ENCODE measurements at regions not wholly inside any gene's neighbourhood (a gene's known extent, or its start where the extent isn't known, plus 50 kb on each side); places are given as distances from the start of the nearest gene placed in this dataset.

DNA sequence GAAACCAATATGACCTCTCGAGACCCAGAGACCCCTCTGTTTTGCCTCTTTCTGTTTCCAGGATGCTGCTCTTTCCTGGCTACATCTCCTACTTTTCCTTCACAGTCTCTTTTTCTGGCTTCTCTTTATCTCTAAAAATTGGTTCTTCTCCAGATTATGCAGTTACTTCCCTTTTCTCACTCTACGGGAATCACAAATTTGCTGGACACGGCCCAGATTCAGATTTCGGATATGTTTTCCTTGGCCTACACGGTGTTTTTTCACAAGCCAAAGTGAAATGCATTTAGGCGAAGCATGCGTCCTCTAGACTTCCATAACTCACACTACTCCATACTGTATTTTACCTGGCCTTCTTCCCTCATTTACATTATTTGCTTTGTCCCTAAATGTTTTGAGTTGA, 214.7 kb upstream of the MIR17HG start:
- CTCF ChIA-PET: no interaction called here
- Mint-ChIP-seq H3K4me1 (no peaks in the 10 kb centered on the region), H3K4me3 (no peak overlapping the region), H3K27me3 (peaks cover 12% of the 10 kb centered on the region), H3K36me3 (no peaks in the 10 kb centered on the region), H3K27ac (no peak overlapping the region), H3K9me3 (ENCODE audit: low read depth) (no peaks in the 10 kb centered on the region)
- ATAC-seq: no peak
- DNase-seq: no peak

DNA sequence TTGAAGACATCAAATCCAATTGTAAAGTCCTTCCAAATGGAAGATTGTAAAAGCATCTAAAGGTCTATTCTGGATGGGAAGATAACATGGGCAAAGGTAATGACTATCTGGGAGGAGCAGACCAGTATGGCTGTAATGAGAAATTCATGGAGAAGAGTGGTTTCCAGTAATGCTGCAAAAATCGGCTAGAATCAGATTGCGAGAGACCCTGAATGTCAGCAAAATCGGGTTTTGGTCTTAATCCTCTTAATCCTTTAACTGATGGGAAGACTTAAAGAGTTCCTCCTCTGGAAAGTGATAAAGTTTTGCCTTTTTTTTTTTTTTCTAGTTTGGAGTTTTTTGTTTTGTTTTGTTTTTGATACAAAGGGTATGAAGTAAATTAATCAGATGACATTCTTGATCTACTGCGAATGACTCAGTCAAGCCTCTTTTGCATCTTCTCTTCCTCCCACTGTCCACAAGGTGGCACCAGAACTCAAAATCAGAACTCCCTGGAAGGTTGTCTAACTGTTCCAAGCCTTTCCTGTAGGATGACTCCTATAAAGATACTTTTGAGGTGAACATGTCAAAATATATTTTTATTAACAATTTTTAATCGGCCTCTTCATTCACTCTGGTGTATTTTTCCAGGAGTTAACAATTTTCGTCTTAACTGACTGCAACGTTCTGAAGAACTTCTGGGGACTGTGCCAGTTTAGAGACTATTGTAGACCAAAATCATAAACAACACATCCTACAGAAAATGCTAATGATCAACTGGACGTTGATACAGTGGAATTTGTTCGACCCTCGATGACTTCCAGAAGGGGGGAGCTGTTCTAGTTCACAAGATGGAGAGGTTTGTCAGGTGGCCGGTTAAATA, 213.3 kb upstream of the MIR17HG start:
- Mint-ChIP-seq H3K27me3 (no peaks in the 10 kb centered on the region), H3K4me3 (no peak overlapping the region), H3K9me3 (ENCODE audit: low read depth) (no peaks in the 10 kb centered on the region), H3K4me1 (no peaks in the 10 kb centered on the region), H3K36me3 (no peaks in the 10 kb centered on the region), H3K27ac (no peak overlapping the region)
- CTCF ChIA-PET: interaction anchor here (0.6 to 0.8 kb wide), 3 partner anchors 47 to 196 kb away, joined by 3 to 4 read pairs (median 3); no protein-coding TSS in a partner anchor
- DNase-seq (no peak), ATAC-seq (no peak)

DNA sequence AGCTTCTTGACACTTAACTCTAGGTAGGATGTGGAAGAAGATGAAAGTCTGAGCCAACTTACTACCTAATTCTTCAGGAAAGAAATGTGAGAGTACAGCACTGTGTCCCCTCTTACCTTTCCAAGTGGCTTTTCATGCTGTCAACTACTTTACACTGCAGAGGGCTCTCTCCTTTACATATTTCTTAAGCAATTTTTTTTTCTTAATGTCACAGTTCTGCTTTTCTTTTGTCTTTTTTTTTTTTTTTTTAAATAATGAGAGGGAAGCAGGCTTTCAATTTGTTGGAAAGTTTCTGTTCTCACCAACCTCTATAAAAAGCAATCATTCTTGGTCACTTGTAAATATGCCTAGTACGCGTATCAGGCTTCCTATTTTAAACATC, 212.7 kb upstream of the MIR17HG start:
- ATAC-seq (no peak), DNase-seq (no peak)
- Mint-ChIP-seq H3K9me3 (ENCODE audit: low read depth) (no peaks in the 10 kb centered on the region), H3K27me3 (no peaks in the 10 kb centered on the region), H3K4me1 (no peaks in the 10 kb centered on the region), H3K4me3 (no peak overlapping the region), H3K27ac (no peak overlapping the region), H3K36me3 (no peaks in the 10 kb centered on the region)
- CTCF ChIA-PET: interaction anchor here (0.6 to 0.8 kb wide), 3 partner anchors 47 to 196 kb away, joined by 3 to 4 read pairs (median 3); no protein-coding TSS in a partner anchor

DNA sequence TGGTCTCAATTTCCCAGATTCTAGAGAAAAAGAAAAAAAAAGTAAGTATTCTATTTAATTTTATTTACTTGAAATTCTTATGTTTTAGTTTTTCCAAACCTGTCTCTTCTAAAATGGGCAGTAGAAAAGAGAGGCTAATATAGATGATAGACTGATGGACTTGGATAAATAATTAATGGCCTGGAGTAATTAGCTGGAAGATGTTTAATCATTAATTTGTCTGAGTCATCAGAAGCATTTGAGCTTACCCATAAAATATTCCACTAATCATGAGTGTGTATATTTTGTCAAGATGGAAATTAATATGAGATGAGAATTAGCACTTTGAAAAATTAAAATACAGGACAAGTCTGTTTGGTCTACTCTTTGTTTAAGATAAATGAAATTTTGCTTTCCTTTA, 212.1 kb upstream of the MIR17HG start:
- Mint-ChIP-seq H3K27ac (no peak overlapping the region), H3K9me3 (ENCODE audit: low read depth) (no peaks in the 10 kb centered on the region), H3K36me3 (no peaks in the 10 kb centered on the region), H3K4me3 (no peak overlapping the region), H3K27me3 (no peaks in the 10 kb centered on the region), H3K4me1 (no peaks in the 10 kb centered on the region)
- no peak for ATAC-seq
- no peak for DNase-seq
- CTCF ChIA-PET: no interaction called here

DNA sequence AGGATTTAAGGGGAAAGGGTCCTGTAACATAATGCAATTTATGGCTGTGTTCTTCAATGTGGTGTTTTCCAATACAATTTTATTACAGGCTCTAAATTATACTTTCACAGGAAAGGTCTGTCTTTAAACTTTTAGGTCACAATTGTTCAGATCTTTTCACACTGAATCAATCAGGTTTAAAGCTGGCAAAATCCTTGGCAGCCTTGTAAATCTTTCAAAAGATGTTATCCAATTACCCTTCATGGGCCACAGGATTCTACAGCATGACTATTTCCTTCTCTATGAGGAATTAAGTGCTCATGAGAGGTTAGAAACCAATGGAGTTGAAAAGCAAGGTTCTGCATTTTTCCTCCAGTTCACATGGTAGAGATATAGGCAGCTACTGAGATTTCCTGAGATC, 211.5 kb upstream of the MIR17HG start:
- Mint-ChIP-seq H3K27ac (no peak overlapping the region), H3K9me3 (ENCODE audit: low read depth) (no peaks in the 10 kb centered on the region), H3K27me3 (no peaks in the 10 kb centered on the region), H3K36me3 (no peaks in the 10 kb centered on the region), H3K4me3 (no peak overlapping the region), H3K4me1 (no peaks in the 10 kb centered on the region)
- ATAC-seq (no peak), DNase-seq (no peak)
- CTCF ChIA-PET: no interaction called here

DNA sequence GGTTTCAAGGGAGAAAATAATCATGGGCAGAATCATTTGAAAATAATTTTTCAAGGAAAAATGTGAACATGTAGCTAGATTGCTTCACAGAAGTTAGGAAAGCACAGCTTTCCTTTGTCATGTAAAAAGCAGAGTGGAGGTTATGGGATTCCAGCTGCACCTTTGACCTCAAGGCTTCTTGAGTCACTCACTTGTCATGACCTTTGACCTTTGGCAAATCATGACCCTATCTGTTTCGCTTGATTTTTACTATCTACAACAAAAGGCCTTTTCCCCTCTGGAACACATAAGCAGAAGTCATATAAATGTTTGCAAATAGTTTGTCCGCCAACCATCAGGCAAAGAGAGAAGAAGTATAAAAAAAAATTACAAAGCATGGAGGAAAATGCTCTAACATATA, 210.7 kb upstream of the MIR17HG start:
- Mint-ChIP-seq H3K4me1 (no peaks in the 10 kb centered on the region), H3K27ac (no peak overlapping the region), H3K27me3 (no peaks in the 10 kb centered on the region), H3K9me3 (ENCODE audit: low read depth) (no peaks in the 10 kb centered on the region), H3K36me3 (no peaks in the 10 kb centered on the region), H3K4me3 (no peak overlapping the region)
- CTCF ChIA-PET: no interaction called here
- no peak for ATAC-seq
- no peak for DNase-seq

DNA sequence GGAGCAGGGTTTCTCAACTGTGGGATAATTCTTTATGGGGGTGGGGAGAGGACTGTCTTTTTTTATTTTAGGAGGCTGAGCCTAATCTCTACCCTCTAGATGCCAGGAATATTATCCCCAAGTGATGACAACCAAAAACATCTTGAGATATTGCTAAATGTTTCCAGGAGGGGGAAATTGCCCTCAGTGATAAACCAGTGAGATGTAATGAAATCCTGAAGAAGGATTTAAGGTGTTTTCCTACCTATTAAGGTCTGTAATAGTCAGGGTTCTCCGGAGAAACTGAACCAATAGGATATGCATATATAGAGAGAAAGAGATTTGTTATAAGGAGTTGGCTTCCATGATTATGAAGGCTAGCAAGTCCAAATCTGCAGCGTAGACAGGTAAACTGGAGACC, 208.3 kb upstream of the MIR17HG start:
- H3K4me3 Mint-ChIP-seq: no peak overlapping the region
- no peak for DNase-seq
- H3K4me1 Mint-ChIP-seq: no peaks in the 10 kb centered on the region
- ATAC-seq: no peak
- peaks cover 5% of the 10 kb centered on the region for H3K27me3 Mint-ChIP-seq
- H3K9me3 Mint-ChIP-seq (ENCODE audit: low read depth): no peaks in the 10 kb centered on the region
- H3K27ac Mint-ChIP-seq: no peak overlapping the region
- H3K36me3 Mint-ChIP-seq: no peaks in the 10 kb centered on the region
- CTCF ChIA-PET: no interaction called here

- no peak overlapping the region for H3K4me3 Mint-ChIP-seq
- peaks cover 8% of the 10 kb centered on the region for H3K27me3 Mint-ChIP-seq
- CTCF ChIA-PET: no interaction called here
- no peak for DNase-seq
- H3K27ac Mint-ChIP-seq: no peak overlapping the region
- no peaks in the 10 kb centered on the region for H3K9me3 Mint-ChIP-seq (ENCODE audit: low read depth)
- H3K4me1 Mint-ChIP-seq: no peaks in the 10 kb centered on the region
- H3K36me3 Mint-ChIP-seq: no peaks in the 10 kb centered on the region
- ATAC-seq: no peak
Observed at GRCh38 chr13:91141543-91142061, 205.9 kb upstream of the MIR17HG start.

DNA sequence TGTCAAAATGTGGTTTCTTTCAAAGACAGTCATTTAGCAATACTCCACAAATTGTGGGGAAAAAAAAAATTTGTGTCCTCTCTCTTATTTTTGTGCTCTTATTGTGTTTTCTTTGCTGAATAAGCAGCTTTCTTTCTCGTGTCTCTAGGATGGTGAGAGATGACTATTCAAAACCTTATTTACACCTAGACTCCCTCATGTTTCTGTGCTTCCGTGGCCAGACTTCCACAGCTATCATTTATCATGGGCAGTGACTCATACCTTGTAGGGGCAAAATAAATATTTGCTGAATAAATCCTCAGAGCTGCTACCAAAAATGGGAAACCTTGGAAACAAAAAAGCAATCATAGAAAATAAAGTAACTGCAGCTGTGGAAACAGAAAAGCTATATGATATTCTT, 204.9 kb upstream of the MIR17HG start:
- Mint-ChIP-seq H3K27ac (no peak overlapping the region), H3K27me3 (peaks cover 12% of the 10 kb centered on the region), H3K9me3 (ENCODE audit: low read depth) (no peaks in the 10 kb centered on the region), H3K4me1 (no peaks in the 10 kb centered on the region), H3K4me3 (no peak overlapping the region), H3K36me3 (no peaks in the 10 kb centered on the region)
- ATAC-seq (no peak), DNase-seq (no peak)
- CTCF ChIA-PET: no interaction called here

DNA sequence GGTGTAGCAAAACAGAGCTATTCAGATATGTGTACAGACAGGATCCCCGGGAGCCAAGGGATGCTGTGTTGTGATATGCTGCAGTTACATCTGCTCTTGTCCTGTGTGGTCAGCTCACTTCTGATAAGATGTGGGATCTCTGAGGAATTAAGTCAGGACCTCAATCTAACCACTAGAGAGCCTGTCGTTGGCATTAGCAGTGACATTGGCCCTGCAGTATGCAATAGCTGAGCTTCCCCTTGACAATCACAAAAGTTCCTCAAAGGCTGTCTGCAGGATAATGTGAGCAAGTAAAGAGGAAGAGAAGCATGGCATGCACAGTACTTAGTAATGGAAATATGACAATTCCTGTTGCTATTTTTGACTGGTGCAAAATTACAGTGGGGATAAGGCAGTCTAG, 203.4 kb upstream of the MIR17HG start:
- Mint-ChIP-seq H3K4me1 (no peaks in the 10 kb centered on the region), H3K4me3 (no peak overlapping the region), H3K9me3 (ENCODE audit: low read depth) (no peaks in the 10 kb centered on the region), H3K27me3 (peaks cover 12% of the 10 kb centered on the region), H3K36me3 (no peaks in the 10 kb centered on the region), H3K27ac (no peak overlapping the region)
- ATAC-seq: no peak
- CTCF ChIA-PET: no interaction called here
- no peak for DNase-seq

GRCh38 chr13:91144486-91144885, 203.0 kb upstream of the MIR17HG start:
- no peak for ATAC-seq
- H3K9me3 Mint-ChIP-seq (ENCODE audit: low read depth): no peaks in the 10 kb centered on the region
- CTCF ChIA-PET: no interaction called here
- H3K4me3 Mint-ChIP-seq: no peak overlapping the region
- no peaks in the 10 kb centered on the region for H3K4me1 Mint-ChIP-seq
- DNase-seq: no peak
- H3K27me3 Mint-ChIP-seq: peaks cover 12% of the 10 kb centered on the region
- no peaks in the 10 kb centered on the region for H3K36me3 Mint-ChIP-seq
- no peak overlapping the region for H3K27ac Mint-ChIP-seq

GRCh38 chr13:91145571-91146205, 201.8 kb upstream of the MIR17HG start:
- no peak overlapping the region for H3K4me3 Mint-ChIP-seq

DNA sequence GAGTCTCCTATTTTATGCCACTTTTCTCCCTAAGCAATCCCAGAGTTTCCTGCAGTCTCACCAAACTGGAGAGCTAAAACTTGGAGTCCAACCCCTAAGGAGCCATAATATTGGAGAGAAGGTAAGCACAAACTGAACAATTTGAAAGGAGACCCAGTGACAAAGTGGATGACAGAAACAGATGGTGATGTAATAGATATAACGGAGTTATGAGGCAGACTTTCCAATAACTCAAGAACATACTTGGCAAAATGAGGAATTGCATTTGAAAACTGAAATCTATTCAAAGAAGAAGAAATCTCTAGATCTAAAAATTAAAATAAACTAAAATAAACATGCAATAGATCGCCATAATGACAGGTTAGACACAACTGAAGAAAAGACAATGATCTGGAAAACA, 200.9 kb upstream of the MIR17HG start:
- Mint-ChIP-seq H3K27ac (no peak overlapping the region), H3K4me3 (no peak overlapping the region), H3K27me3 (peaks cover 12% of the 10 kb centered on the region), H3K9me3 (ENCODE audit: low read depth) (no peaks in the 10 kb centered on the region), H3K36me3 (no peaks in the 10 kb centered on the region), H3K4me1 (no peaks in the 10 kb centered on the region)
- ATAC-seq (no peak), DNase-seq (no peak)
- CTCF ChIA-PET: interaction anchor here (0.7 kb wide), 1 partner anchor 73 kb away, joined by 3 read pairs; no protein-coding TSS in a partner anchor

More at GRCh38 chr13:91145571-91146205, 201.8 kb upstream of the MIR17HG start:
- Mint-ChIP-seq H3K36me3 (no peaks in the 10 kb centered on the region), H3K4me1 (no peaks in the 10 kb centered on the region), H3K9me3 (ENCODE audit: low read depth) (no peaks in the 10 kb centered on the region), H3K27me3 (peaks cover 12% of the 10 kb centered on the region), H3K27ac (no peak overlapping the region)
- CTCF ChIA-PET: no interaction called here
- ATAC-seq (no peak), DNase-seq (no peak)

GRCh38 chr13:91148098-91148497, 199.4 kb upstream of the MIR17HG start:
- CTCF ChIA-PET: no interaction called here
- ATAC-seq (no peak), DNase-seq (no peak)
- H3K4me3 Mint-ChIP-seq: no peak overlapping the region
- no peak overlapping the region for H3K27ac Mint-ChIP-seq
- peaks cover 10% of the 10 kb centered on the region for H3K27me3 Mint-ChIP-seq
- H3K4me1 Mint-ChIP-seq: no peaks in the 10 kb centered on the region
- no peaks in the 10 kb centered on the region for H3K36me3 Mint-ChIP-seq
- no peaks in the 10 kb centered on the region for H3K9me3 Mint-ChIP-seq (ENCODE audit: low read depth)

All from activated CD8-positive, alpha-beta memory T cell treated with anti-CD3 and anti-CD28 coated beads, Interleukin-2, amount 10 ng/mL, durations not matched to agents 7 days and 5 days (primary cell).